NCI-H446 treated with DMSO at 0.1 percent for 48 hours (cell line): ENCODE measurements at regions not wholly inside any gene's neighbourhood (a gene's known extent, or its start where the extent isn't known, plus 50 kb on each side); places are given as distances from the start of the nearest gene placed in this dataset.

ENCODE experiments used
- DNase-seq: peaks from one replicate; lab custom pipeline; 2025; lab: John Stamatoyannopoulos, UW

GRCh38 chr4:138561906-138562305 is 319.8 kb upstream of the SLC7A11 start:
- no peak for DNase-seq

GRCh38 chr4:138561276-138561880 is 319.2 kb upstream of the SLC7A11 start:
- DNase-seq = no peak

- DNase-seq = no peak
These were observed 318.3 kb upstream of the SLC7A11 start for GRCh38 chr4:138560448-138560847.

GRCh38 chr4:138558886-138559285 is 316.7 kb upstream of the SLC7A11 start:
- DNase-seq = no peak

GRCh38 chr4:138555584-138555983 is 313.4 kb upstream of the SLC7A11 start:
- no peak for DNase-seq

- no peak for DNase-seq
These were observed 313.0 kb upstream of the SLC7A11 start for GRCh38 chr4:138555108-138555507.

GRCh38 chr4:138553001-138553845 is 311.1 kb upstream of the SLC7A11 start:
- DNase-seq = no peak

- DNase-seq = no peak
These were observed 300.1 kb upstream of the SLC7A11 start for GRCh38 chr4:138542191-138542776.

GRCh38 chr4:138540056-138540800 is 298.1 kb upstream of the SLC7A11 start:
- DNase-seq = no peak

- no peak for DNase-seq
These were observed 296.6 kb upstream of the SLC7A11 start for GRCh38 chr4:138538743-138539142.

- DNase-seq = no peak
These were observed 295.8 kb upstream of the SLC7A11 start for GRCh38 chr4:138537731-138538490.

GRCh38 chr4:138535316-138535715 is 293.2 kb upstream of the SLC7A11 start:
- no peak for DNase-seq

- DNase-seq = no peak
These were observed 280.2 kb upstream of the SLC7A11 start for GRCh38 chr4:138522366-138522765.

GRCh38 chr4:138521809-138522208 is 279.7 kb upstream of the SLC7A11 start:
- DNase-seq = no peak

GRCh38 chr4:138519436-138519835 is 277.3 kb upstream of the SLC7A11 start:
- no peak for DNase-seq

GRCh38 chr4:138513535-138513934 is 271.4 kb upstream of the SLC7A11 start:
- no peak for DNase-seq

- no peak for DNase-seq
These were observed 270.6 kb upstream of the SLC7A11 start for GRCh38 chr4:138512756-138513155.

GRCh38 chr4:138510053-138510452 is 267.9 kb upstream of the SLC7A11 start:
- DNase-seq = no peak

GRCh38 chr4:138509346-138509745 is 267.2 kb upstream of the SLC7A11 start:
- no peak for DNase-seq

- DNase-seq = no peak
These were observed 265.4 kb upstream of the SLC7A11 start for GRCh38 chr4:138507522-138507921.

- no peak for DNase-seq
These were observed 259.5 kb upstream of the SLC7A11 start for GRCh38 chr4:138501614-138502013.

GRCh38 chr4:138500869-138501268 is 258.7 kb upstream of the SLC7A11 start:
- no peak for DNase-seq
